Endodermal cell (in vitro differentiated cells): ENCODE measurements at regions not wholly inside any gene's neighbourhood (a gene's known extent, or its start where the extent isn't known, plus 50 kb on each side); places are given as distances from the start of the nearest gene placed in this dataset.

Experiments used
- DNase-seq: peaks from one replicate; pipeline ENCODE4 v3.0.0-alpha.2; 2017
- H3K27ac ChIP-seq: 2 replicates; pipeline ENCODE4 v1.5.1; 2013; ENCODE audit warnings: mild to moderate bottlenecking, low read depth, low read length, moderate library complexity
- H3K27me3 ChIP-seq: 2 replicates; pipeline ENCODE4 v1.6.1; 2013; ENCODE audit warnings: mild to moderate bottlenecking, low read length, moderate library complexity; ENCODE audit not compliant: insufficient read depth, control insufficient read depth, poor library complexity, severe bottlenecking
- H3K36me3 ChIP-seq: 2 replicates; pipeline ENCODE4 v1.7.0; 2013; ENCODE audit warnings: mild to moderate bottlenecking, low read length, moderate library complexity; ENCODE audit not compliant: control insufficient read depth, insufficient read depth
- H3K4me1 ChIP-seq: one replicate; pipeline ENCODE4 v1.7.0; 2013; ENCODE audit warnings: low read length; ENCODE audit not compliant: control insufficient read depth, insufficient read depth
- H3K4me3 ChIP-seq: 2 replicates; pipeline ENCODE4 v1.5.1; 2013; ENCODE audit warnings: mild to moderate bottlenecking, low read length, moderate library complexity
- H3K9ac ChIP-seq: 2 replicates; pipeline ENCODE4 v1.6.1; 2013; ENCODE audit warnings: mild to moderate bottlenecking, low read length, moderate library complexity; ENCODE audit not compliant: poor library complexity, severe bottlenecking; ENCODE audit errors: extremely low read depth
- H3K9me3 ChIP-seq: 2 replicates; pipeline ENCODE4 v1.6.1; 2013; ENCODE audit warnings: mild to moderate bottlenecking, low read length, moderate library complexity; ENCODE audit not compliant: control insufficient read depth
- H3K27ac Mint-ChIP-seq: 2 replicates; pipeline ENCODE4 v1.8.0; 2020; ENCODE audit warnings: mixed read lengths
- H3K27me3 Mint-ChIP-seq: 2 replicates; pipeline ENCODE4 v1.8.0; 2021; ENCODE audit warnings: mild to moderate bottlenecking, mixed read lengths; ENCODE audit not compliant: insufficient read depth
- H3K36me3 Mint-ChIP-seq: 2 replicates; pipeline ENCODE4 v1.8.0; 2020; ENCODE audit warnings: low read depth, mixed read lengths
- H3K4me1 Mint-ChIP-seq: 2 replicates; pipeline ENCODE4 v1.8.0; 2020; ENCODE audit warnings: mixed read lengths
- H3K4me3 Mint-ChIP-seq: 2 replicates; pipeline ENCODE4 v1.8.0; 2020; ENCODE audit warnings: mild to moderate bottlenecking, moderate library complexity, mixed read lengths
- H3K9me3 Mint-ChIP-seq: 2 replicates; pipeline ENCODE4 v1.8.0; 2020; ENCODE audit warnings: mild to moderate bottlenecking, mixed read lengths
- CTCF ChIP-seq: fragments of 200-600 bp; sonication (generic); conservative IDR thresholded peaks from 2 replicates; pipeline ENCODE4 v1.5.0; 2021; ENCODE audit warnings: antibody characterized with exemption, mild to moderate bottlenecking
- WGBS, 2 experiments: methylation state at CpG; one replicate each; pipeline versions ENCODE4 v1.1.5 to v1.1.7; 2013; ENCODE audit warnings: missing lambda C conversion rate in 2 of 2, mixed read lengths in 1 of 2; ENCODE audit not compliant: insufficient coverage in 1 of 2, insufficient read length in 1 of 2; 5-methylcytosine and 5-hydroxymethylcytosine counted together

GRCh38 chr15:77796046-77796729, 163.5 kb upstream of the LINGO1 start:
- Histone ChIP-seq H3K36me3 (no peaks in the 10 kb centered on the region), H3K9ac (no peak overlapping the region), H3K9me3 (no peaks in the 10 kb centered on the region), H3K27ac (no peak overlapping the region), H3K4me3 (no peak overlapping the region), H3K27me3 (no peaks in the 10 kb centered on the region), H3K4me1 (no peaks in the 10 kb centered on the region)
- 87 to 89% methylated on average over 4 to 10 of the region's 11 CpGs for WGBS, 2 experiments
- Mint-ChIP-seq H3K27me3 (peaks cover 2% of the 10 kb centered on the region), H3K27ac (no peak overlapping the region), H3K4me1 (peaks cover 1% of the 10 kb centered on the region), H3K4me3 (no peak overlapping the region), H3K9me3 (no peaks in the 10 kb centered on the region), H3K36me3 (no peaks in the 10 kb centered on the region)
- no peak for DNase-seq
- TF ChIP-seq CTCF = no peak

DNA sequence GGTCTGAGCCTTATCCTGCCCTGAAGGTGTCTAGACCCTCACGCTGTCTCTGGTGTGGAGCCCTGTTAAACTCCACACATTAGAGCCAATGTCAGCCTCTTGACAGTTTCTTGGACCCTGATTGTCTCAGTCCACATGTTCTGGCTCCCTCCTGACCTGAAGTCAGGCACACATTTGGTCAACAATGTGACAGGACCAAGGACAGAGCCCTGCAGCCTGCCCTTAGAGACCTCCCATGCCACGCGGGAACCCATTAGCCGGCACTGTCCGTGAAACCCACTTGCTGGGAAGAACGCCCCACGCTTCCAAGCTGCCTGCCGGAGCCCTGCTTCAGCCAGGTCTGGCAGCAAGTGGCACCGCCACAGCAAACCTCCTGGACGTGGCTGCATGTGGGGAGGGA, 162.7 kb upstream of the LINGO1 start:
- Mint-ChIP-seq H3K36me3 (no peaks in the 10 kb centered on the region), H3K4me3 (no peak overlapping the region), H3K27ac (no peak overlapping the region), H3K27me3 (peaks cover 2% of the 10 kb centered on the region), H3K4me1 (peaks cover 1% of the 10 kb centered on the region), H3K9me3 (no peaks in the 10 kb centered on the region)
- Histone ChIP-seq H3K27ac (no peak overlapping the region), H3K9ac (no peak overlapping the region), H3K36me3 (no peaks in the 10 kb centered on the region), H3K4me1 (no peaks in the 10 kb centered on the region), H3K4me3 (no peak overlapping the region), H3K9me3 (no peaks in the 10 kb centered on the region), H3K27me3 (no peaks in the 10 kb centered on the region)
- no peak for DNase-seq
- 80 to 82% methylated on average over 9 to 10 of the region's 10 CpGs for WGBS, 2 experiments
- no peak for TF ChIP-seq CTCF

- TF ChIP-seq CTCF = no peak
- Mint-ChIP-seq H3K4me1 (no peaks in the 10 kb centered on the region), H3K4me3 (no peak overlapping the region), H3K27me3 (peaks cover 2% of the 10 kb centered on the region), H3K9me3 (no peaks in the 10 kb centered on the region), H3K27ac (no peak overlapping the region), H3K36me3 (no peaks in the 10 kb centered on the region)
- no peak for DNase-seq
- 88 to 90% methylated on average over 8 to 9 of the region's 9 CpGs for WGBS, 2 experiments
- H3K36me3 ChIP-seq = no peaks in the 10 kb centered on the region
- H3K9ac ChIP-seq = no peak overlapping the region
- no peak overlapping the region for H3K4me3 ChIP-seq
- H3K9me3 ChIP-seq = no peaks in the 10 kb centered on the region
- H3K4me1 ChIP-seq = no peaks in the 10 kb centered on the region
- no peaks in the 10 kb centered on the region for H3K27me3 ChIP-seq
- H3K27ac ChIP-seq = no peak overlapping the region
Measured at GRCh38 chr15:77791941-77792340, 159.2 kb upstream of the LINGO1 start.
